ENCODE measurements at regions not wholly inside any gene's neighbourhood (a gene's known extent, or its start where the extent isn't known, plus 50 kb on each side); places are given as distances from the start of the nearest gene placed in this dataset.

DNA sequence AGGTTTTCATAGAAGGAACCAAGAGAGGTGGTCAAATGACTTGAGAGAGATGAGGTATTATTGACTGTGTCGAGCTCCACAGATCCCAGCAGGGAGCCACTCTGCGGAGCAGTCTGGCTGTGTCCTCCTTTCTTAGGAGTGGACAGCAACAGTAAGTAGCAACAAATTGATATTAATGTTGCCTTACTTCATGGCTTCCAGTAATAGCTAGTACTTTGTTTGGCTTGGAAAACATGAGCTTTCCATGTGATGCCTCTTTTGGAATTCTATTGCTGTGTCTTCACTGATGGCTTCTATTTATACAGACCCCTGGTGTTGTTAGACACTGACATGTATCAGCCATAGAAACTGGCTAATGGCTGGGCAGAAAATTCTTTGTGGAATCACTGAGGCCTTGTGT, 531.2 kb upstream of the CCDC196 start:
- Mint-ChIP-seq H3K27ac (no peak overlapping the region), H3K27me3 (ENCODE audit: insufficient read depth, low read depth) (peaks cover 5% of the 10 kb centered on the region), H3K9me3 (no peaks in the 10 kb centered on the region), H3K36me3 (no peaks in the 10 kb centered on the region), H3K4me3 (no peak overlapping the region), H3K4me1 (peaks cover 12% of the 10 kb centered on the region)
- peaks cover 13% of the 10 kb centered on the region for H3K4me1 ChIP-seq
- H3K4me3 ChIP-seq: no peak overlapping the region
- H3K36me3 ChIP-seq: no peaks in the 10 kb centered on the region
- TF ChIP-seq, protein P1, sequence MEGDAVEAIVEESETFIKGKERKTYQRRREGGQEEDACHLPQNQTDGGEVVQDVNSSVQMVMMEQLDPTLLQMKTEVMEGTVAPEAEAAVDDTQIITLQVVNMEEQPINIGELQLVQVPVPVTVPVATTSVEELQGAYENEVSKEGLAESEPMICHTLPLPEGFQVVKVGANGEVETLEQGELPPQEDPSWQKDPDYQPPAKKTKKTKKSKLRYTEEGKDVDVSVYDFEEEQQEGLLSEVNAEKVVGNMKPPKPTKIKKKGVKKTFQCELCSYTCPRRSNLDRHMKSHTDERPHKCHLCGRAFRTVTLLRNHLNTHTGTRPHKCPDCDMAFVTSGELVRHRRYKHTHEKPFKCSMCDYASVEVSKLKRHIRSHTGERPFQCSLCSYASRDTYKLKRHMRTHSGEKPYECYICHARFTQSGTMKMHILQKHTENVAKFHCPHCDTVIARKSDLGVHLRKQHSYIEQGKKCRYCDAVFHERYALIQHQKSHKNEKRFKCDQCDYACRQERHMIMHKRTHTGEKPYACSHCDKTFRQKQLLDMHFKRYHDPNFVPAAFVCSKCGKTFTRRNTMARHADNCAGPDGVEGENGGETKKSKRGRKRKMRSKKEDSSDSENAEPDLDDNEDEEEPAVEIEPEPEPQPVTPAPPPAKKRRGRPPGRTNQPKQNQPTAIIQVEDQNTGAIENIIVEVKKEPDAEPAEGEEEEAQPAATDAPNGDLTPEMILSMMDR (IDR thresholded peaks at IDR 0.05): no peak
- TF ChIP-seq EZH2phosphoT487 (IDR thresholded peaks at IDR 0.05) (no peak), EZH2 (IDR thresholded peaks at IDR 0.05) (no peak)
- H3K9ac ChIP-seq: no peak overlapping the region
- no peak overlapping the region for H2AFZ ChIP-seq (replicated peaks)
- no peak for DNase-seq (ENCODE audit: low spot score)
- no peaks in the 10 kb centered on the region for H4K20me1 ChIP-seq (ENCODE audit: low read depth)
- no peaks in the 10 kb centered on the region for H3K9me3 ChIP-seq (ENCODE audit: low read depth)
- no peak overlapping the region for H3K27ac ChIP-seq
- H3K27me3 ChIP-seq: no peaks in the 10 kb centered on the region
- H3F3A ChIP-seq (ENCODE audit: low read depth): peaks cover 14% of the 10 kb centered on the region
- no peak overlapping the region for H3K4me2 ChIP-seq
- H3K79me2 ChIP-seq (ENCODE audit: low read depth): no peaks in the 10 kb centered on the region

DNA sequence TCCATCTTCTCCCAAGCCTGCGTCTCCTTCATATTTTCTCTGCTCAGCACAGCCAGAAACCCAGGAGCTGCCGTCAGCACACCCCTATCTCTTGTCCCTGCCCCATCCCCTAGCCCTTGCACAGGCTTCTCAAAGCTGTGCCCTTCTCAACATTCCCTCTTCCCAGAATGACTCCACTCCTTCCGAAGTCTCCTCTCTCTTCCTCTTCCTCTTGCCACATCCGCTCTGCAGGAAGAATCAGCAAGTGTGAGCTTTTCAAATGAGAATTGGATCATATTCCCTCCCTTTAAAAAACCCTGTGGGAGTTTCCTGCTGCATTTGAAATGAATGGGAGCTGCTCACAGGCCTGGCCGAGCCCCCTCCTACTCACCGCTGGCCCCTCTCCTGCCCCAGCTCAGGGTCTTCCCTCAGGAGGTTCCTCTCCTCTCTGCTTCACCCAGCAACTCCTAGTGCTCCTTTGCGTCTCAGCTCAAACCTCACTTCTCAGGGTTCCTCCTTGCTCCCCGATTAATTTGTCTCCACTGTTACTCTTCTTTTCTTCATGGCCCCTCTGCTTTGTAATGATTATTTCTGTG, 528.5 kb upstream of the CCDC196 start:
- TF ChIP-seq EZH2phosphoT487 (IDR thresholded peaks at IDR 0.05): no peak
- TF ChIP-seq, protein P1 (IDR thresholded peaks at IDR 0.05): no peak
- no peak for TF ChIP-seq EZH2 (IDR thresholded peaks at IDR 0.05)
- Histone ChIP-seq H3K36me3 (no peaks in the 10 kb centered on the region), H3K9ac (no peak overlapping the region), H3F3A (ENCODE audit: low read depth) (peaks cover 14% of the 10 kb centered on the region), H3K4me2 (peak overlapping the region; percentile 38), H3K9me3 (ENCODE audit: low read depth) (no peaks in the 10 kb centered on the region), H3K4me3 (no peak overlapping the region), H3K27me3 (no peaks in the 10 kb centered on the region), H2AFZ (replicated peaks) (peak overlapping the region; percentile 59), H3K27ac (no peak overlapping the region), H3K4me1 (peaks cover 13% of the 10 kb centered on the region), H3K79me2 (ENCODE audit: low read depth) (no peaks in the 10 kb centered on the region), H4K20me1 (ENCODE audit: low read depth) (no peaks in the 10 kb centered on the region)
- H3K27ac Mint-ChIP-seq: no peak overlapping the region
- no peak for DNase-seq (ENCODE audit: low spot score)
- no peaks in the 10 kb centered on the region for H3K36me3 Mint-ChIP-seq
- H3K9me3 Mint-ChIP-seq: no peaks in the 10 kb centered on the region
- peaks cover 2% of the 10 kb centered on the region for H3K27me3 Mint-ChIP-seq (ENCODE audit: insufficient read depth, low read depth)
- no peak overlapping the region for H3K4me3 Mint-ChIP-seq
- H3K4me1 Mint-ChIP-seq: peaks cover 14% of the 10 kb centered on the region

DNA sequence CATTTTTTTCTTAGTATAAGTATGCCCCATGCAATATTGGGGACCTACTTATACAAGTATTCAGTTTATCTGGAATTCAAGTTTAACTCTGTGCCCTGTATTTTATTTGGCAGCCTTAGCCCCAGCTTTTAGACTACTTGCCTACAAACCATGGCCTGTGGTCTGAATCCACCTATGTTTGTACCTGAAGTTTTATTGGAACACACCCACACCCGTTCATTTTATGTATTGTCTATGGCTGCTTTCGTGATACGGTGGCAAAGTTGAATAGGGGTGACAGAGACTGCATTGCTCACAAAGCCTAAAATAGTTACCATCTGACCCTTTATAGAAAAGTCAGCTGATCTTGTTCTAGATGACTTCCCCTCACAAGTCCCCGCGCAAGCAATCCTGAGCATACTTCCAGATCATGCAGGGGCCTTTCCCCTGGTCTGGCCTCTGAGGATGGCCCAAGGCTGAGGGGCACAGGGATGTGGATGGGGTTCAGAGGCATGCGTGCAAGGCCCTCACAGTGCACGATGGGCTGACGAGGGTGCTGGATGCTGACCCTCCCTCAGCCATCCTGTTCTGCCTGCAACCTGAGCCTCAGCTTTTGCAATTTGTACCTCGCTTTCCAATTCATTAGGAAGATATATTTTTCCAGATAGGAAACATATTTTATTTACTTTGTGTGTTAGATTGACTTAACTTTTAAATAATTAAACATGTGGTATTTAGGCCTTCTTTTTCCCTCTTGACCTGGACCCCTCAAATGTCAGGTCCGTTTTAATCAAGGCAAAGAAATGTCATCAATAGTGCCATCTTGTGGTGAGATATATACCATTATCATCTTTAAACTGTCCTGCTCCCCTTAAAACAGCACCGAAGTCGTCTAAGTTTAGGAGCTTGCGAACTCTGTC, 527.3 kb upstream of the CCDC196 start:
- H3F3A ChIP-seq (ENCODE audit: low read depth): peaks cover 14% of the 10 kb centered on the region
- Mint-ChIP-seq H3K27me3 (ENCODE audit: insufficient read depth, low read depth) (peaks cover 2% of the 10 kb centered on the region), H3K4me3 (no peak overlapping the region), H3K4me1 (peaks cover 19% of the 10 kb centered on the region), H3K27ac (no peak overlapping the region), H3K36me3 (no peaks in the 10 kb centered on the region), H3K9me3 (no peaks in the 10 kb centered on the region)
- H4K20me1 ChIP-seq (ENCODE audit: low read depth): no peaks in the 10 kb centered on the region
- DNase-seq (ENCODE audit: low spot score): peak; percentile 62
- H3K4me1 ChIP-seq: peaks cover 13% of the 10 kb centered on the region
- H3K9me3 ChIP-seq (ENCODE audit: low read depth): no peaks in the 10 kb centered on the region
- TF ChIP-seq EZH2 (IDR thresholded peaks at IDR 0.05): no peak
- TF ChIP-seq, protein P1 (IDR thresholded peaks at IDR 0.05): peak; percentile 70
- H3K4me3 ChIP-seq: no peak overlapping the region
- no peak overlapping the region for H3K9ac ChIP-seq
- H3K27me3 ChIP-seq: no peaks in the 10 kb centered on the region
- no peaks in the 10 kb centered on the region for H3K36me3 ChIP-seq
- no peaks in the 10 kb centered on the region for H3K79me2 ChIP-seq (ENCODE audit: low read depth)
- no peak overlapping the region for H3K27ac ChIP-seq
- H3K4me2 ChIP-seq: no peak overlapping the region
- H2AFZ ChIP-seq (replicated peaks): peak overlapping the region; percentile 15

All from neural progenitor cell (in vitro differentiated cells).